ENCODE measurements at regions not wholly inside any gene's neighbourhood (a gene's known extent, or its start where the extent isn't known, plus 50 kb on each side); places are given as distances from the start of the nearest gene placed in this dataset.

GRCh38 chr6:5938934-5939333 is 67.8 kb downstream of the NRN1 start:
- TF ChIP-seq CTCF (IDR thresholded peaks at IDR 0.05; ENCODE audit: insufficient read depth, low read length, poor library complexity, severe bottlenecking) (no peak), EZH2phosphoT487 (conservative IDR thresholded peaks at IDR 0.05; ENCODE audit: low read length) (no peak)

All from SU-DHL-6 (cell line).